Neural progenitor cell (in vitro differentiated cells): ENCODE measurements at regions not wholly inside any gene's neighbourhood (a gene's known extent, or its start where the extent isn't known, plus 50 kb on each side); places are given as distances from the start of the nearest gene placed in this dataset.

Experiments
- DNase-seq: peaks from one replicate; pipeline ENCODE4 v3.0.0-alpha.2; 2016; ENCODE audit warnings: low spot score
- H2AFZ ChIP-seq: fragments of 200-600 bp; sonication (generic); replicated peaks from 2 replicates; pipeline ENCODE4 v1.6.1; 2016; ENCODE audit warnings: antibody characterized with exemption
- H3F3A ChIP-seq: fragments of 200-600 bp; sonication (generic); 2 replicates; pipeline ENCODE4 v1.6.1; 2016; ENCODE audit warnings: antibody characterized with exemption, low read depth
- H3K27ac ChIP-seq: fragments of 200-600 bp; sonication (generic); 2 replicates; pipeline ENCODE4 v1.5.1; 2016; ENCODE audit warnings: mild to moderate bottlenecking
- H3K27me3 ChIP-seq: fragments of 200-600 bp; sonication (generic); 2 replicates; pipeline ENCODE4 v1.6.1; 2016; ENCODE audit warnings: mild to moderate bottlenecking, moderate library complexity
- H3K36me3 ChIP-seq: fragments of 200-600 bp; sonication (generic); 2 replicates; pipeline ENCODE4 v1.5.1; 2016
- H3K4me1 ChIP-seq: fragments of 200-600 bp; sonication (generic); 2 replicates; pipeline ENCODE4 v1.6.1; 2016; ENCODE audit warnings: mixed run types
- H3K4me2 ChIP-seq: fragments of 200-600 bp; sonication (generic); 2 replicates; pipeline ENCODE4 v1.6.1; 2016
- H3K4me3 ChIP-seq: fragments of 200-600 bp; sonication (generic); 2 replicates; pipeline ENCODE4 v1.5.1; 2016
- H3K79me2 ChIP-seq: fragments of 200-600 bp; sonication (generic); 2 replicates; pipeline ENCODE4 v1.6.1; 2016; ENCODE audit warnings: low read depth
- H3K9ac ChIP-seq: fragments of 200-600 bp; sonication (generic); 2 replicates; pipeline ENCODE4 v1.6.1; 2016
- H3K9me3 ChIP-seq: fragments of 200-600 bp; sonication (generic); 2 replicates; pipeline ENCODE4 v1.5.1; 2016; ENCODE audit warnings: low read depth
- H4K20me1 ChIP-seq: fragments of 200-600 bp; sonication (generic); 2 replicates; pipeline ENCODE4 v1.6.1; 2016; ENCODE audit warnings: low read depth
- H3K27ac Mint-ChIP-seq: 3 replicates; pipeline ENCODE4 v1.8.0; 2021; ENCODE audit warnings: mixed read lengths
- H3K27me3 Mint-ChIP-seq: 2 replicates; pipeline ENCODE4 v1.8.0; 2022; ENCODE audit warnings: low read depth, mild to moderate bottlenecking, inconsistent platforms, moderate library complexity, mixed read lengths; ENCODE audit not compliant: insufficient read depth
- H3K36me3 Mint-ChIP-seq: 3 replicates; pipeline ENCODE4 v1.8.0; 2021; ENCODE audit warnings: mixed read lengths
- H3K4me1 Mint-ChIP-seq: 3 replicates; pipeline ENCODE4 v1.8.0; 2021; ENCODE audit warnings: mixed read lengths
- H3K4me3 Mint-ChIP-seq: 3 replicates; pipeline ENCODE4 v1.8.0; 2021; ENCODE audit warnings: mild to moderate bottlenecking, moderate library complexity, mixed read lengths
- H3K9me3 Mint-ChIP-seq: 3 replicates; pipeline ENCODE4 v1.8.0; 2020; ENCODE audit warnings: mixed read lengths
- CTCF ChIP-seq: fragments of 200-600 bp; sonication (generic); IDR thresholded peaks from 2 replicates; pipeline ENCODE4 v1.5.1; 2017; ENCODE audit warnings: antibody characterized with exemption, mild to moderate bottlenecking
- EZH2 ChIP-seq: fragments of 200-600 bp; sonication (generic); IDR thresholded peaks from 2 replicates; pipeline ENCODE4 v1.6.1; 2017; ENCODE audit warnings: antibody characterized with exemption, mild to moderate bottlenecking, moderate library complexity
- EZH2phosphoT487 ChIP-seq: fragments of 200-600 bp; sonication (generic); IDR thresholded peaks from 2 replicates; pipeline ENCODE4 v1.6.1; 2017; ENCODE audit warnings: antibody characterized with exemption

GRCh38 chr5:89028595-89029285 is 145.8 kb upstream of the MEF2C start:
- H3K27ac ChIP-seq: no peak overlapping the region
- H3K9me3 ChIP-seq: no peaks in the 10 kb centered on the region
- Mint-ChIP-seq H3K9me3 (peaks cover 16% of the 10 kb centered on the region), H3K4me1 (no peaks in the 10 kb centered on the region), H3K27ac (no peak overlapping the region), H3K36me3 (peaks cover 2% of the 10 kb centered on the region), H3K4me3 (no peak overlapping the region), H3K27me3 (peaks cover 3% of the 10 kb centered on the region)
- no peak overlapping the region for H3K9ac ChIP-seq
- no peak for TF ChIP-seq EZH2phosphoT487
- no peak for TF ChIP-seq CTCF
- TF ChIP-seq EZH2: no peak
- H3K4me1 ChIP-seq: no peaks in the 10 kb centered on the region
- H2AFZ ChIP-seq: no peak overlapping the region
- H3K36me3 ChIP-seq: no peaks in the 10 kb centered on the region
- H3K27me3 ChIP-seq: no peaks in the 10 kb centered on the region
- no peaks in the 10 kb centered on the region for H3K79me2 ChIP-seq
- no peaks in the 10 kb centered on the region for H3F3A ChIP-seq
- no peak for DNase-seq
- no peaks in the 10 kb centered on the region for H4K20me1 ChIP-seq
- H3K4me3 ChIP-seq: no peak overlapping the region
- no peak overlapping the region for H3K4me2 ChIP-seq

- no peak overlapping the region for H3K4me3 Mint-ChIP-seq
- Histone ChIP-seq H3F3A (no peaks in the 10 kb centered on the region), H3K79me2 (no peaks in the 10 kb centered on the region), H2AFZ (no peak overlapping the region), H3K9me3 (no peaks in the 10 kb centered on the region), H3K27ac (no peak overlapping the region), H3K4me1 (peaks cover 11% of the 10 kb centered on the region), H3K9ac (no peak overlapping the region), H3K4me3 (no peak overlapping the region), H3K36me3 (no peaks in the 10 kb centered on the region), H3K27me3 (no peaks in the 10 kb centered on the region), H4K20me1 (no peaks in the 10 kb centered on the region), H3K4me2 (no peak overlapping the region)
- peaks cover 2% of the 10 kb centered on the region for H3K36me3 Mint-ChIP-seq
- H3K27me3 Mint-ChIP-seq: peaks cover 3% of the 10 kb centered on the region
- no peak for DNase-seq
- no peak for TF ChIP-seq EZH2
- TF ChIP-seq CTCF: no peak
- TF ChIP-seq EZH2phosphoT487: no peak
- no peak overlapping the region for H3K27ac Mint-ChIP-seq
- H3K9me3 Mint-ChIP-seq: peaks cover 16% of the 10 kb centered on the region
- peaks cover 2% of the 10 kb centered on the region for H3K4me1 Mint-ChIP-seq
Observed at GRCh38 chr5:89024045-89024444, 141.1 kb upstream of the MEF2C start.

GRCh38 chr5:89020926-89021610 is 138.1 kb upstream of the MEF2C start:
- peaks cover 5% of the 10 kb centered on the region for H3K4me1 Mint-ChIP-seq

More at GRCh38 chr5:89020926-89021610, 138.1 kb upstream of the MEF2C start:
- Histone ChIP-seq H3K9ac (no peak overlapping the region), H3K27ac (no peak overlapping the region), H4K20me1 (no peaks in the 10 kb centered on the region), H3K27me3 (no peaks in the 10 kb centered on the region), H3K4me2 (no peak overlapping the region), H3K4me1 (peaks cover 36% of the 10 kb centered on the region), H3F3A (peaks cover 13% of the 10 kb centered on the region), H3K36me3 (no peaks in the 10 kb centered on the region), H3K9me3 (no peaks in the 10 kb centered on the region), H3K4me3 (no peak overlapping the region), H2AFZ (no peak overlapping the region), H3K79me2 (no peaks in the 10 kb centered on the region)
- peaks cover 3% of the 10 kb centered on the region for H3K9me3 Mint-ChIP-seq
- no peak for DNase-seq
- TF ChIP-seq EZH2: no peak
- no peaks in the 10 kb centered on the region for H3K27me3 Mint-ChIP-seq
- H3K36me3 Mint-ChIP-seq: no peaks in the 10 kb centered on the region
- no peak overlapping the region for H3K4me3 Mint-ChIP-seq
- no peak overlapping the region for H3K27ac Mint-ChIP-seq
